Common myeloid progenitor, CD34-positive (primary cell): ENCODE measurements at regions not wholly inside any gene's neighbourhood (a gene's known extent, or its start where the extent isn't known, plus 50 kb on each side); places are given as distances from the start of the nearest gene placed in this dataset.

Experiments used
- CTCF ChIA-PET: fragments of 350-600 bp; sonication (Branson Sonifier 250); formaldehyde crosslinking; loops from one replicate; lab custom pipeline; 2021; ENCODE audit warnings: antibody characterized with exemption; lab: Charles Lee
- POLR2A ChIA-PET: fragments of 350-600 bp; sonication (Branson Sonifier 250); formaldehyde crosslinking; loops from one replicate; lab custom pipeline; 2021; ENCODE audit warnings: antibody characterized with exemption; lab: Charles Lee
- DNase-seq, 3 donors: peaks; one replicate each; pipeline versions ENCODE4 v3.0.0 to v3.0.0-alpha.2; 2013
- H3K27ac ChIP-seq, 2 experiments: 1 replicate in 1 of 2; 2 replicates in 1 of 2; pipeline ENCODE4 v1.7.0; 2013; ENCODE audit warnings: inconsistent platforms in 2 of 2, low read length in 2 of 2, mild to moderate bottlenecking in 2 of 2, low read depth in 1 of 2, moderate library complexity in 1 of 2; ENCODE audit not compliant: severe bottlenecking in 2 of 2, insufficient read depth in 1 of 2, poor library complexity in 1 of 2
- H3K27me3 ChIP-seq, 5 experiments: replicated peaks in 2 of 5; 1 replicate in 3 of 5; 2 replicates in 2 of 5; pipeline versions ENCODE4 v1.6.1 to v1.7.0; 2013; ENCODE audit warnings: low read length in 4 of 5, mild to moderate bottlenecking in 2 of 5, moderate library complexity in 2 of 5, inconsistent platforms in 1 of 5; ENCODE audit not compliant: insufficient read depth in 5 of 5, control insufficient read depth in 4 of 5
- H3K36me3 ChIP-seq, 4 experiments: 1 replicate in 2 of 4; 2 replicates in 2 of 4; pipeline versions ENCODE4 v1.6.1 to v1.7.0; 2013; ENCODE audit warnings: low read length in 3 of 4, control low read depth in 1 of 4, mild to moderate bottlenecking in 1 of 4; ENCODE audit not compliant: control insufficient read depth in 4 of 4, insufficient read depth in 4 of 4
- H3K4me1 ChIP-seq, 4 experiments: 1 replicate in 3 of 4; 2 replicates in 1 of 4; pipeline versions ENCODE4 v1.6.1 to v1.7.1; 2013; ENCODE audit warnings: low read length in 3 of 4, mild to moderate bottlenecking in 3 of 4, control low read depth in 1 of 4, inconsistent platforms in 1 of 4, moderate library complexity in 1 of 4; ENCODE audit not compliant: control insufficient read depth in 4 of 4, insufficient read depth in 4 of 4; ENCODE audit errors: control extremely low read depth in 1 of 4
- H3K4me3 ChIP-seq, 7 experiments: 1 replicate in 4 of 7; 2 replicates in 3 of 7; pipeline versions ENCODE4 v1.5.1 to v1.7.0; 2013; ENCODE audit warnings: mild to moderate bottlenecking in 7 of 7, low read length in 6 of 7, moderate library complexity in 6 of 7, inconsistent platforms in 2 of 7, low read depth in 2 of 7, control low read depth in 1 of 7; ENCODE audit not compliant: insufficient read depth in 4 of 7, control insufficient read depth in 1 of 7; ENCODE audit errors: extremely low read depth in 1 of 7
- H3K9me3 ChIP-seq, 5 experiments: 1 replicate in 4 of 5; 2 replicates in 1 of 5; pipeline versions ENCODE4 v1.6.1 to v1.7.1; 2013; ENCODE audit warnings: low read length in 4 of 5, mild to moderate bottlenecking in 2 of 5, inconsistent platforms in 1 of 5, low read depth in 1 of 5, moderate library complexity in 1 of 5; ENCODE audit not compliant: control insufficient read depth in 4 of 5, insufficient read depth in 2 of 5; ENCODE audit errors: control extremely low read depth in 1 of 5
- WGBS: methylation state at CpG from one replicate; pipeline ENCODE4 v1.1.5; 2013; ENCODE audit not compliant: insufficient coverage; 5-methylcytosine and 5-hydroxymethylcytosine counted together

GRCh38 chr15:29926083-29926388, 103.8 kb upstream of the TJP1 start:
- Histone ChIP-seq H3K9me3 (no peaks in the 10 kb centered on the region), H3K36me3 (no peaks in the 10 kb centered on the region), H3K27me3 (peaks cover 6 to 47% (median 9%) of the 10 kb centered on the region in 5 experiments), H3K4me3 (no peak overlapping the region), H3K27ac (no peak overlapping the region), H3K4me1 (no peaks in the 10 kb centered on the region)
- POLR2A ChIA-PET = no interaction called here
- no peak for DNase-seq
- 88% methylated on average over 2 of the region's 2 CpGs for WGBS
- CTCF ChIA-PET = interaction anchor here (0.6 to 3.4 kb wide), 5 partner anchors 168 to 833 kb away, joined by 3 to 17 read pairs (median 4); no protein-coding TSS in a partner anchor

- peak; percentile 37 to 55 (median 55) for DNase-seq
- Histone ChIP-seq H3K4me1 (no peaks in the 10 kb centered on the region), H3K36me3 (no peaks in the 10 kb centered on the region), H3K27me3 (peaks cover 6 to 48% (median 9%) of the 10 kb centered on the region in 5 experiments), H3K4me3 (no peak overlapping the region), H3K27ac (no peak overlapping the region), H3K9me3 (no peaks in the 10 kb centered on the region)
- POLR2A ChIA-PET = interaction anchor here (0.6 kb wide), 1 partner anchor 354 kb away, joined by 3 read pairs; no protein-coding TSS in a partner anchor
- CTCF ChIA-PET = interaction anchor here (0.6 to 3.4 kb wide), 5 partner anchors 167 to 833 kb away, joined by 3 to 17 read pairs (median 4); no protein-coding TSS in a partner anchor
- 69% methylated on average over 4 of the region's 5 CpGs for WGBS
Observed at GRCh38 chr15:29925227-29926082, 103.2 kb upstream of the TJP1 start.

- Histone ChIP-seq H3K9me3 (no peaks in the 10 kb centered on the region), H3K36me3 (no peaks in the 10 kb centered on the region), H3K27me3 (peaks cover 8 to 55% (median 15%) of the 10 kb centered on the region in 5 experiments), H3K27ac (no peak overlapping the region), H3K4me3 (no peak overlapping the region), H3K4me1 (no peaks in the 10 kb centered on the region)
- DNase-seq = no peak
- ChIA-PET CTCF (interaction anchor here (3.4 kb wide), 1 partner anchor 177 kb away, joined by 17 read pairs; no protein-coding TSS in a partner anchor), POLR2A (interaction anchor here (0.6 kb wide), 1 partner anchor 354 kb away, joined by 3 read pairs; no protein-coding TSS in a partner anchor)
- 32% methylated on average over 3 of the region's 4 CpGs for WGBS
Observed at GRCh38 chr15:29924750-29925149, 102.5 kb upstream of the TJP1 start.

- ChIA-PET POLR2A (no interaction called here), CTCF (interaction anchor here (0.5 kb wide), 1 partner anchor 1704 kb away, joined by 3 read pairs; no protein-coding TSS in a partner anchor)
- H3K4me1 ChIP-seq = no peaks in the 10 kb centered on the region
- H3K4me3 ChIP-seq = no peak overlapping the region
- no peak overlapping the region for H3K27ac ChIP-seq
- peaks cover 13 to 72% (median 22%) of the 10 kb centered on the region in 5 experiments for H3K27me3 ChIP-seq
- no peaks in the 10 kb centered on the region for H3K36me3 ChIP-seq
- DNase-seq = no peak
- no peaks in the 10 kb centered on the region for H3K9me3 ChIP-seq
Observed at GRCh38 chr15:29922191-29922590, 99.9 kb upstream of the TJP1 start.

DNA sequence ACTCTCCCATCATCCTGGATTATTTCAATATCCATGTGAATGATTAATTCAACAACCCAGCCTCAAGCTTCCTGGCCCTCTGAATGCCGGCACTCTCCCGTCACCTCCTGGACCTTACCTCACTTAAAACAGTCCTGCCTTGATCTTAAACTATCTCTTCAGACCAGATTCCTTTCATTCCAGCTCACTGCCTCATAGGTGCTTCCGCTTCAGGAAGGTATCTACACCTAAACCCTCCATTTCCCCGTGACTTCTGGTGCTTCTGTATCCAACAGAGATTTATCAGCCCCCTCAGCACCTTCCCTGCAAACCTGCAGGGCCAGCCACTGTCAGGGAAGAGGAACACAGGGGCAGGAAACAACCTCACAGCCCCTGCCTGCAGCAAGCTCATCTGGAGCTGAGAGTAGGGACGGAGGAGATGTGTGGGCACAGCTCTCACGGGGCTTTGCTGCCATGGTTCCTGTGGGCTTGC, 98.9 kb upstream of the TJP1 start:
- POLR2A ChIA-PET = no interaction called here
- no peak for DNase-seq
- H3K36me3 ChIP-seq = no peaks in the 10 kb centered on the region
- no peak overlapping the region for H3K4me3 ChIP-seq
- CTCF ChIA-PET = no interaction called here
- peaks cover 15 to 76% (median 26%) of the 10 kb centered on the region in 5 experiments for H3K27me3 ChIP-seq
- no peaks in the 10 kb centered on the region for H3K9me3 ChIP-seq
- 56% methylated on average over 3 of the region's 6 CpGs for WGBS
- no peaks in the 10 kb centered on the region for H3K4me1 ChIP-seq
- no peak overlapping the region for H3K27ac ChIP-seq

DNA sequence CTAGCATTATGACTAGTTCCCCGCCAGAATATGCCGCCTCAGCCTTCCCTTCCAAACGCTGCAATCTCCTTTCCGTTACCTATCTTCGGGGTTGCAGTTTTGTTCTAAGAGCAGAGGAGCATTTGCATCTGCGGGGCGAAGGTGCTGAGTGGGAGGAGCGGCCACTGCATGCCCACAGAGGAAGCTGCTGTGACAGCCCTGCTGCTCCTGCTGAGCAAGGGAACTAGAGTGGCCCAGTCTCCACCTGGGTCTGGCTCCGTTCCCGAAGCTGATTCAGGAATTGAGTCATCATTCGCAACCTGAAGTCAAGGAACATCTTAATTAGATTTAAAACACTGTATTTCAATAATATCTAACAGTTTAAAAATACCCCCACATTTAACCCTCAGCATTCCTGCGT, 98.2 kb upstream of the TJP1 start:
- DNase-seq = no peak
- WGBS = 65% methylated on average over 8 of the region's 12 CpGs
- ChIA-PET CTCF (no interaction called here), POLR2A (no interaction called here)
- Histone ChIP-seq H3K4me1 (no peaks in the 10 kb centered on the region), H3K27ac (no peak overlapping the region), H3K36me3 (no peaks in the 10 kb centered on the region), H3K9me3 (no peaks in the 10 kb centered on the region), H3K27me3 (peaks cover 15 to 75% (median 26%) of the 10 kb centered on the region in 5 experiments), H3K4me3 (no peak overlapping the region)

DNA sequence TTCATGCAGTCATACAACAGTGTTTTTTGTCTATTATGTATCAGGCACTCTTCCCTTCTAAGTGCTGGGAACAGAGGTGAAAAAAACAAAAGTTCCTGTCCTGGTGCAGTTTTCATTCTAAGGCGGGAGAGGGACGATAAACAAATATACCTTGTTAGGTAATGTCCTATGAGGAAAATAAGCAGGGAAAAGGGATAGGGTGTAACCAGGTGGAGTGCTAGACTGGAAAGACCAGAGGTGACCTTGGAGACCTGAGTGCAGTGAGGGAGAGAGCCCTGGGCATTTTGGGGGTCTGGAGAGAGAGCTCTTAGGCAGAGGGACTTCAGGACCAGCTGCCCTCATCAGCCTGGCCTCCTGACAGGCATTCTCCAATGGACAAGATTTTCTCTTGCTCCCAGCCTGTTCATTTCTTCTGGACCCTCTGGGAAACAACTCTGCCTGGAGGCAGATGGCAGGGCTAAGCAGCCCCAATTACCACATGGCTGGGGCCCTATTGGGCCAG, 97.2 kb upstream of the TJP1 start:
- DNase-seq = no peak
- peaks cover 12 to 69% (median 30%) of the 10 kb centered on the region in 5 experiments for H3K27me3 ChIP-seq
- POLR2A ChIA-PET = no interaction called here
- CTCF ChIA-PET = no interaction called here
- H3K4me3 ChIP-seq = no peak overlapping the region
- H3K36me3 ChIP-seq = no peaks in the 10 kb centered on the region
- H3K4me1 ChIP-seq = no peaks in the 10 kb centered on the region
- H3K9me3 ChIP-seq = no peaks in the 10 kb centered on the region
- no peak overlapping the region for H3K27ac ChIP-seq
- WGBS = 100% methylated on average over 2 of the region's 2 CpGs
